ENCODE measurements at regions not wholly inside any gene's neighbourhood (a gene's known extent, or its start where the extent isn't known, plus 50 kb on each side); places are given as distances from the start of the nearest gene placed in this dataset.

DNA sequence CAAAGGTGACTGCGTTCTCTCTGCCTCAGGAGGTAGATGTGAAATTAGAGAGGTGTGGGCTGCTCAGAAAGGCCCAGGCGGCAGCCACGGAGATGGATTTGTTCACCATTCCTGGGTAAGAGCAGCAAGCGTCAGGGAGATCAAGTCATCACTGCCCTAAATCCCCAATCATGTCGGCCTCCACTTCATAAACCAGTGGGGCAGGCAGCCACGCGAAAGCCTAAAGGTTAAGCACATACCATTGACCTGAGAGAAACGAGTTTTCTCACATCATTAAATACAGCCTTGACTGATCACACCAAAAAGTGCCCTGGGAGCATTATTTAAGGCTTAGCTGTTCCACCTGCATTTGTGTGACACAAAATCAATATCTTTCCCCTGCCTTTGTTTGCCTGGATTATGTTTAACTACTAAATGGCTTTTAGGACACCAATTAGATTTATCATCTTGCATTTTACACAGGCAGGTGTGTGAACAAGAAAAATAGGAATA is 50.7 kb upstream of the FOXB1 start:
- no peaks in the 10 kb centered on the region for H3K79me2 ChIP-seq (ENCODE audit: control insufficient read depth, insufficient read depth, low read length)
- 79% methylated on average over 7 of the region's 8 CpGs for WGBS (ENCODE audit: insufficient coverage)
- H3K27ac ChIP-seq (ENCODE audit: low read length in 2 of 2) = no peak overlapping the region
- intact Hi-C loops (cut with micrococcal nuclease) = no loop called here
- Mint-ChIP-seq H3K4me1 (no peaks in the 10 kb centered on the region), H3K9me3 (ENCODE audit: insufficient read depth) (peaks cover 3% of the 10 kb centered on the region), H3K4me3 (no peak overlapping the region), H3K27me3 (peaks cover 8% of the 10 kb centered on the region), H3K27ac (no peak overlapping the region)
- no peak overlapping the region for H3K4me2 ChIP-seq (replicated peaks; ENCODE audit: low read depth, low read length, poor library complexity, severe bottlenecking)
- H3K27me3 ChIP-seq (replicated peaks in 1 of 4; ENCODE audit: control extremely low read depth in 1 of 4, control insufficient read depth in 3 of 4, insufficient read depth in 4 of 4, low read length in 3 of 4) = peaks cover 0 to 5% (median 1%) of the 10 kb centered on the region in 4 experiments
- H3K4me1 ChIP-seq (ENCODE audit: control insufficient read depth in 2 of 2, insufficient read depth in 2 of 2, low read length in 2 of 2) = no peaks in the 10 kb centered on the region
- H3K36me3 ChIP-seq (replicated peaks in 1 of 2; ENCODE audit: control extremely low read depth in 1 of 2, control insufficient read depth in 1 of 2, extremely low read depth in 1 of 2, insufficient read depth in 2 of 2, low read length in 1 of 2) = no peaks in the 10 kb centered on the region
- no peaks in the 10 kb centered on the region for H3K9me3 ChIP-seq (ENCODE audit: control extremely low read depth in 1 of 3, control insufficient read depth in 2 of 3, insufficient read depth in 1 of 3, low read length in 2 of 3)
- H3K4me3 ChIP-seq (ENCODE audit: control extremely low read depth in 1 of 5, extremely low read depth in 1 of 5, insufficient read depth in 1 of 5, low read depth in 2 of 5, low read length in 4 of 5) = no peak overlapping the region
- no peak overlapping the region for H2AFZ ChIP-seq (ENCODE audit: insufficient read depth, low read depth, low read length, poor library complexity, severe bottlenecking)
- CTCF ChIA-PET = no interaction called here
- TF ChIP-seq CTCF (IDR thresholded peaks at IDR 0.05) = no peak
- ATAC-seq (ENCODE audit: low read depth) (no peak), DNase-seq (no peak)
- no peaks in the 10 kb centered on the region for H4K20me1 ChIP-seq (ENCODE audit: control insufficient read depth, insufficient read depth, low read length, poor library complexity, severe bottlenecking)
- POLR2A ChIA-PET = no interaction called here
- H3K9ac ChIP-seq (ENCODE audit: low read length) = no peak overlapping the region

DNA sequence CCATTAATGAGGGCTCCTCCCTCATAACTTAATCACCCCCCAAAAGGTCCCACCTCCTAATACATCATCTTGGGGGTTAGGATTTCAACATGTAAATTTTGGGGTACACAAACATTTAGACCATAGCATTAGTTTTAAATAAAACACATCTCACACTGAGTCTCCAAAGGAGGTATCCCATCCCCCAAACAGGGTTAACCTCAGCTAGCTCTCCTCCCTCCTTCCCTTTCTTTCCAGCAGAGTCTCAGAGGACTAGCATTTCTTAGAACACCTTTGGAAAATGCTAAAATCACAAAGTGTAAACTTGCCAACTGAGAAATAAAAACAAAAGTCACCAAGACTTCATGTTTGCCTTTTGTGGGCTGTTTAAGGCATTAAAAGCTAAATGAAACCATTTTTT is 51.2 kb upstream of the FOXB1 start:
- no peak for ATAC-seq (ENCODE audit: low read depth)
- CTCF ChIA-PET = no interaction called here

More for the DNA sequence above, 51.2 kb upstream of the FOXB1 start:
- Mint-ChIP-seq H3K27ac (no peak overlapping the region), H3K4me1 (no peaks in the 10 kb centered on the region), H3K27me3 (peaks cover 8% of the 10 kb centered on the region), H3K4me3 (no peak overlapping the region), H3K9me3 (ENCODE audit: insufficient read depth) (peaks cover 3% of the 10 kb centered on the region)
- Histone ChIP-seq H3K4me3 (ENCODE audit: control extremely low read depth in 1 of 5, extremely low read depth in 1 of 5, insufficient read depth in 1 of 5, low read depth in 2 of 5, low read length in 4 of 5) (no peak overlapping the region), H3K27ac (ENCODE audit: low read length in 2 of 2) (no peak overlapping the region), H4K20me1 (ENCODE audit: control insufficient read depth, insufficient read depth, low read length, poor library complexity, severe bottlenecking) (no peaks in the 10 kb centered on the region), H3K4me2 (replicated peaks; ENCODE audit: low read depth, low read length, poor library complexity, severe bottlenecking) (no peak overlapping the region), H3K79me2 (ENCODE audit: control insufficient read depth, insufficient read depth, low read length) (no peaks in the 10 kb centered on the region), H3K36me3 (replicated peaks in 1 of 2; ENCODE audit: control extremely low read depth in 1 of 2, control insufficient read depth in 1 of 2, extremely low read depth in 1 of 2, insufficient read depth in 2 of 2, low read length in 1 of 2) (no peaks in the 10 kb centered on the region), H2AFZ (ENCODE audit: insufficient read depth, low read depth, low read length, poor library complexity, severe bottlenecking) (no peak overlapping the region), H3K9me3 (ENCODE audit: control extremely low read depth in 1 of 3, control insufficient read depth in 2 of 3, insufficient read depth in 1 of 3, low read length in 2 of 3) (no peaks in the 10 kb centered on the region), H3K4me1 (ENCODE audit: control insufficient read depth in 2 of 2, insufficient read depth in 2 of 2, low read length in 2 of 2) (no peaks in the 10 kb centered on the region), H3K27me3 (replicated peaks in 1 of 4; ENCODE audit: control extremely low read depth in 1 of 4, control insufficient read depth in 3 of 4, insufficient read depth in 4 of 4, low read length in 3 of 4) (peaks cover 0 to 5% (median 1%) of the 10 kb centered on the region in 4 experiments), H3K9ac (ENCODE audit: low read length) (no peak overlapping the region)
- intact Hi-C loops (cut with micrococcal nuclease) = no loop called here
- POLR2A ChIA-PET = no interaction called here
- TF ChIP-seq CTCF (IDR thresholded peaks at IDR 0.05) (no peak), EZH2 (IDR thresholded peaks at IDR 0.05; ENCODE audit: borderline replicate concordance, insufficient read depth, low read depth, low read length, poor library complexity, severe bottlenecking) (no peak)
- no peak for DNase-seq
